T-helper 1 cell treated with Interleukin-12 subunit alpha and Interleukin-12 subunit beta and Interleukin-4 antibody, amounts not matched to agents 30 μg/mL and 1 μg/mL, for 36 hours (primary cell): ENCODE measurements at regions not wholly inside any gene's neighbourhood (a gene's known extent, or its start where the extent isn't known, plus 50 kb on each side); places are given as distances from the start of the nearest gene placed in this dataset.
A peak's percentile ranks its signal among the peaks of the same experiment; 100 is the strongest.

Source experiments
- H3K27ac Mint-ChIP-seq: one replicate; pipeline ENCODE4 v1.8.0; 2021; ENCODE audit warnings: mild to moderate bottlenecking, mixed read lengths
- H3K27me3 Mint-ChIP-seq: one replicate; pipeline ENCODE4 v1.8.0; 2021; ENCODE audit warnings: low read depth, mixed read lengths
- H3K36me3 Mint-ChIP-seq: one replicate; pipeline ENCODE4 v1.8.0; 2021; ENCODE audit warnings: low read depth, mixed read lengths
- H3K4me1 Mint-ChIP-seq: one replicate; pipeline ENCODE4 v1.8.0; 2021; ENCODE audit warnings: low read depth, mixed read lengths
- H3K4me3 Mint-ChIP-seq: one replicate; pipeline ENCODE4 v1.8.0; 2021; ENCODE audit warnings: mild to moderate bottlenecking, moderate library complexity, mixed read lengths
- H3K9me3 Mint-ChIP-seq: one replicate; pipeline ENCODE4 v1.8.0; 2021; ENCODE audit warnings: mixed read lengths

- no peak overlapping the region for H3K27ac Mint-ChIP-seq
- no peak overlapping the region for H3K4me3 Mint-ChIP-seq
- H3K4me1 Mint-ChIP-seq, result no peaks in the 10 kb centered on the region
- H3K9me3 Mint-ChIP-seq, result no peaks in the 10 kb centered on the region
- H3K27me3 Mint-ChIP-seq, result peaks cover 22% of the 10 kb centered on the region
- no peaks in the 10 kb centered on the region for H3K36me3 Mint-ChIP-seq
Measured at GRCh38 chr2:176612736-176613135, 343.5 kb downstream of the MTX2 start.

- H3K4me1 Mint-ChIP-seq, result no peaks in the 10 kb centered on the region
- peaks cover 22% of the 10 kb centered on the region for H3K27me3 Mint-ChIP-seq
- no peak overlapping the region for H3K27ac Mint-ChIP-seq
- H3K36me3 Mint-ChIP-seq, result no peaks in the 10 kb centered on the region
- H3K4me3 Mint-ChIP-seq, result no peak overlapping the region
- no peaks in the 10 kb centered on the region for H3K9me3 Mint-ChIP-seq
Measured at GRCh38 chr2:176613323-176613987, 344.2 kb downstream of the MTX2 start.

DNA sequence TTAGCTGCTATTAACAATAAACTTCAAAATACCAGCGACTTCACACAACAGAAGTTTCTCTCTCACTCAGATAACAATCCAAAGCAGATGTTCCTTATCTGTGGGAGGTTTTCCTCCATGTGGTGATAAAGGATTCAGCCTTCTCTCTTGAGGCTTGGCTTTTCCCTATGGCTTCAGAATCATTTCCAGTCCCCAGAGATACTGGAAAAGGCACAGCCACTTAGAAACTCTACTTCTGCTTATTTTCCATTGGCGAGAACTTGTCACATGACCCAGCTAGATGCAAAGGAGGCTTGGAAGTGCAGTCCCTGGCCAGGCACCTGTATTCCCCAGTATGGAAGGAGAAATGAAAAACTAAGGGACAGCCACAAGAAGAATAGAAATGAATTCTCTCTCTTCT is 344.8 kb downstream of the MTX2 start:
- Mint-ChIP-seq H3K9me3 (no peaks in the 10 kb centered on the region), H3K27me3 (peaks cover 22% of the 10 kb centered on the region), H3K36me3 (no peaks in the 10 kb centered on the region), H3K27ac (no peak overlapping the region), H3K4me3 (no peak overlapping the region), H3K4me1 (no peaks in the 10 kb centered on the region)

DNA sequence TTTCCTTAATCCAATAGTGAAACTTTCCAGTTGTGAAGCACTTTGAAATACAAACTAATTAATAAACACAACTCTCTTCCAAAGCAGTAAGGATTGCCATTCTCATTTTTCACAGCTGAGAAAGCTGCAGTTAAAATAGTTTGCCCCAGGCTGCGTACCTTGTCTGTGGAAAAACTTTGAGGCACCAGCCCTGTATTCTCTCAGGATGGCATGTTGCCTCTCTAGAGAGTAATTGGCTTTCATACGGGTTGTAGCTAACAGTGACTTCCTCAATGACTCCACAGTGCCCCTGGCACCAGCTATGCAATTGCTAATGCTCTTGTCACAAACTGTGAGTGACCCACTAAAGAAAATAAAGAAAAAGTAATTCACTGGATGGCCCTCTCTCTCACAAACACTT is 345.7 kb downstream of the MTX2 start:
- Mint-ChIP-seq H3K27me3 (peaks cover 23% of the 10 kb centered on the region), H3K4me1 (no peaks in the 10 kb centered on the region)

GRCh38 chr2:176619504-176619903 is 350.3 kb downstream of the MTX2 start:
- Mint-ChIP-seq H3K27ac (no peak overlapping the region), H3K9me3 (no peaks in the 10 kb centered on the region), H3K4me1 (no peaks in the 10 kb centered on the region), H3K4me3 (no peak overlapping the region), H3K27me3 (peaks cover 27% of the 10 kb centered on the region), H3K36me3 (no peaks in the 10 kb centered on the region)

More for the DNA sequence above, 345.7 kb downstream of the MTX2 start:
- Mint-ChIP-seq H3K9me3 (no peaks in the 10 kb centered on the region), H3K36me3 (no peaks in the 10 kb centered on the region), H3K27ac (no peak overlapping the region), H3K4me3 (no peak overlapping the region)

- H3K36me3 Mint-ChIP-seq, result no peaks in the 10 kb centered on the region
- no peaks in the 10 kb centered on the region for H3K9me3 Mint-ChIP-seq
- H3K4me1 Mint-ChIP-seq, result no peaks in the 10 kb centered on the region
- H3K4me3 Mint-ChIP-seq, result no peak overlapping the region
- H3K27me3 Mint-ChIP-seq, result peaks cover 32% of the 10 kb centered on the region
- no peak overlapping the region for H3K27ac Mint-ChIP-seq
Measured at GRCh38 chr2:176621350-176621749, 352.1 kb downstream of the MTX2 start.

- Mint-ChIP-seq H3K27me3 (peaks cover 41% of the 10 kb centered on the region), H3K9me3 (no peaks in the 10 kb centered on the region), H3K4me1 (no peaks in the 10 kb centered on the region), H3K4me3 (no peak overlapping the region), H3K36me3 (no peaks in the 10 kb centered on the region), H3K27ac (no peak overlapping the region)
Measured at GRCh38 chr2:176622792-176623191, 353.6 kb downstream of the MTX2 start.

- Mint-ChIP-seq H3K4me1 (no peaks in the 10 kb centered on the region), H3K36me3 (no peaks in the 10 kb centered on the region), H3K27me3 (peaks cover 54% of the 10 kb centered on the region), H3K27ac (no peak overlapping the region), H3K4me3 (no peak overlapping the region), H3K9me3 (no peaks in the 10 kb centered on the region)
Measured at GRCh38 chr2:176626796-176627195, 357.6 kb downstream of the MTX2 start.

DNA sequence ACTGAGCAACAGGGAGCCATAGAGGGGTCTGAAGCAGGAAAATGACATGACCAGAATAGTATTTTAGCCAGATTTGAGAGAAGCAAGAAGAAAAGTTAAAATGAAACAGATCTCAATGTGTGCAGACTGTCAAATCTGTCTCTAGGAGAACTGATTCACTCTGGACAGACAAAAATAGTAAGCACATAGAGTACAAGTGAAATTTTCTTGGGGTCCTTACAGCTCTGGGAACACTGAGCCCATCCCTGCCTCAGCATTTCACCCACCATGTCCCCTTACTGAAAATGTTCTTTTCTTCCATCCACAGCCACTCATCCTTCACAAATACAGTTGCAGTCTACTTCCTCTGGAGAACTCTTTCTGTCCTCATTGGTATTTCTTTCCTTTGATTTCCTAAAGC is 359.2 kb downstream of the MTX2 start:
- no peak overlapping the region for H3K27ac Mint-ChIP-seq
- H3K36me3 Mint-ChIP-seq, result no peaks in the 10 kb centered on the region
- peaks cover 55% of the 10 kb centered on the region for H3K27me3 Mint-ChIP-seq
- no peaks in the 10 kb centered on the region for H3K9me3 Mint-ChIP-seq
- H3K4me3 Mint-ChIP-seq, result no peak overlapping the region
- H3K4me1 Mint-ChIP-seq, result no peaks in the 10 kb centered on the region

DNA sequence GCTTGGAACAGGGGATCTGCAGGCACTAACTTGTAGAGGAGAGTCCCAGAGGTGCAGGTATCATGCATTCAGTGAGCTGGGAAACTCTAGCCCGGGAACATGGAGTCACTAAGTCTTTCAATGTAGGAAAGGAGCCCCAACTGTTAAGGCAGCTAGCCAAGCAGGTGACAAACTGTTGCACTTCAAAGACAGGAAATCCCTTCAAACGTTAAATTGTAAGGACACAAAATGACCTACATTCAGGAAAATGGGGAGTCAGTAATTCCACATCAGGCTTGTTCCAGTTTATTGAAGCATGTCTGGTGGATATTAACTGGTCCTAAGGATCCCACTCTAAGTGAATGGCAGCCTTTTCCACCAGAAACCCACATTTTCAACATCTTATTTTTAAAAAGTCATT is 364.5 kb downstream of the MTX2 start:
- H3K9me3 Mint-ChIP-seq, result no peaks in the 10 kb centered on the region
- peaks cover 5% of the 10 kb centered on the region for H3K4me1 Mint-ChIP-seq
- no peaks in the 10 kb centered on the region for H3K36me3 Mint-ChIP-seq
- H3K27ac Mint-ChIP-seq, result no peak overlapping the region
- peaks cover 51% of the 10 kb centered on the region for H3K27me3 Mint-ChIP-seq
- H3K4me3 Mint-ChIP-seq, result no peak overlapping the region

GRCh38 chr2:176636401-176636800 is 367.2 kb downstream of the MTX2 start:
- H3K9me3 Mint-ChIP-seq, result no peaks in the 10 kb centered on the region
- H3K27me3 Mint-ChIP-seq, result peaks cover 66% of the 10 kb centered on the region
- H3K4me1 Mint-ChIP-seq, result peaks cover 5% of the 10 kb centered on the region
- H3K36me3 Mint-ChIP-seq, result no peaks in the 10 kb centered on the region
- H3K4me3 Mint-ChIP-seq, result no peak overlapping the region
- H3K27ac Mint-ChIP-seq, result no peak overlapping the region

GRCh38 chr2:176637142-176637485 is 367.9 kb downstream of the MTX2 start:
- Mint-ChIP-seq H3K9me3 (no peaks in the 10 kb centered on the region), H3K27me3 (peaks cover 70% of the 10 kb centered on the region), H3K27ac (no peak overlapping the region), H3K4me3 (peak overlapping the region; percentile 38), H3K4me1 (peaks cover 5% of the 10 kb centered on the region), H3K36me3 (no peaks in the 10 kb centered on the region)

DNA sequence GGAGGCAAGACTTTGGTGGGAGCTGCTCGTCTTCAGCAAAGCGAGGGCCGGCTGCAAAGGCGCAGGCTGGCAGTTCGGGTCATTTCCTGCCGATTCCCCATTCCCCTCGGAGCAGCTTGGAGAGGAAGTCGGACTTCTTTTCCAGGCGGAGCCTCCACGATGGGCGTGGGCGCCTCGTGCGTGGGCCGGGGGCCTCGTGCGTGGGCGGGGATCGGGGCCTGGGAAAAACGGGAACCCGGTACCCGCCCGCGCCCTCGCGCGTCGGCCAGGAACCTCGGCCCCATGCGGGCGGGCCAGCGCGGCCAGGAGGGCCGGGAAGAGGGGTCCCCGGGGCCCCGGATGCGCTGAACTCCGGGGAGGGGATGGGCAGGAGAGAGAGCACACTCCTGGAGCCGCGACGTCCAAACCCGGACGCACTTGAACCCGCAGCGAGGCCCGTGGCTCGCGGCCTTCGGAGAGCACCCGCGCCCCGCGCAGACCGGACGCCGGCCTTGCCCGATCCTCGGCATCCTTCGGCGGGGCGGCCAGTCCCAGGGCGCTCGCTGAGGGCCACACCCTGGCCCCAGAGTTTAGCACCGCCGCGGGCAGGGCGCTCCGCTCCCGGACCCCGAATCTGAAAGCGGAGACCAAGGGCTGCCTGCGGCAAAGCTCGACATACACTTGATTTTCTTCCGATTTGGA is 368.4 kb downstream of the MTX2 start:
- no peaks in the 10 kb centered on the region for H3K36me3 Mint-ChIP-seq
- H3K27ac Mint-ChIP-seq, result no peak overlapping the region
- H3K9me3 Mint-ChIP-seq, result no peaks in the 10 kb centered on the region
- H3K4me1 Mint-ChIP-seq, result peaks cover 5% of the 10 kb centered on the region
- H3K27me3 Mint-ChIP-seq, result peaks cover 69% of the 10 kb centered on the region
- peak overlapping the region; percentile 58 for H3K4me3 Mint-ChIP-seq

DNA sequence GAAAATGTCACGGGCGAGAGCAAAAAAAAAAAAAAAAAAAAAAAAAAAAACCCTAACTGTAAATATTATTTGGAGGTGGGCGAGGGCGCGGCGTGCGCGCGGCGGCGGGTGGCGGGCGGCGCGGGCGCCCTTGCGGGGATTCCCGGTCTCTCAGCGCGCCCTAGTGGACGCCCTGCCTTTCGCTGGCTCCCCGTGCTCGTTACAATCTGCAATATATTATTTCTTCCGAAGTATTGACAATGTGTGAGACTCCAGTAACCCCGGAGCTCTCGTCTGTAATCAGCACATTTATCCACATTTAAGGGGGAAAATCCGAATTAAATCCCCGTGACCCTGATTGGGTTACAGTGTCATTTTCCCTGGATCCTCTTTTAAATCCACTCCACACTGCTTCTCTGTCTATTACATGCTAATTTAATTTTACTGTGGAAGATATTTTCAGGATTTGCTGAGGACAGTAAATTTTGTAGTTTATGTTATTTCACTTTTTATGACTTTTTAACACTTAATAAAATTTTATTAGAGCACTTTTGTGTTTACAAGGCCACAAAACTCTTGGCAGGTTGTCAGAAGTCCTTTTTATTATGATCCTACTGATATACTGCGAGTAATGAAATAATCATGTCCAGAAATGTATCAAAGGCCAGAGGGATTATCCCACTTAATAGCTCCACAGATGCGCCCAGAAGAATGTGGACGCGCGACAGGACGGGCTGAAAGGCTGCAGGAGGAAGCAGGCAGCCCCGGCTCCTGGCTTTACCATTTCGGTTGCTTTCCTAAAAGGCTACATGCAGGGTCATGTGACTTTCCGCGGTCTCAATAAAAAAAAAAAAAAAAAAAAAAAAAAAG is 369.1 kb downstream of the MTX2 start:
- Mint-ChIP-seq H3K4me1 (peaks cover 5% of the 10 kb centered on the region), H3K27me3 (peaks cover 73% of the 10 kb centered on the region), H3K4me3 (peak overlapping the region; percentile 58), H3K27ac (no peak overlapping the region), H3K9me3 (no peaks in the 10 kb centered on the region), H3K36me3 (no peaks in the 10 kb centered on the region)

- Mint-ChIP-seq H3K27ac (no peak overlapping the region), H3K4me3 (no peak overlapping the region), H3K9me3 (no peaks in the 10 kb centered on the region), H3K4me1 (peaks cover 5% of the 10 kb centered on the region), H3K27me3 (peaks cover 79% of the 10 kb centered on the region), H3K36me3 (no peaks in the 10 kb centered on the region)
Measured at GRCh38 chr2:176639016-176639343, 369.7 kb downstream of the MTX2 start.
